Large intestine (tissue), 3 donors: ENCODE measurements at regions not wholly inside any gene's neighbourhood (a gene's known extent, or its start where the extent isn't known, plus 50 kb on each side); places are given as distances from the start of the nearest gene placed in this dataset.

ENCODE experiments used
- DNase-seq, 2 donors: peaks; one replicate each; pipeline versions ENCODE4 v3.0.0 to v3.0.0-alpha.2; 2013
- H3K27ac ChIP-seq: one replicate; pipeline ENCODE4 v1.5.1; 2013; ENCODE audit warnings: low read length
- H3K27me3 ChIP-seq: 2 replicates; pipeline ENCODE4 v1.6.1; 2013; ENCODE audit warnings: low read length; ENCODE audit not compliant: control insufficient read depth, insufficient read depth
- H3K36me3 ChIP-seq: 2 replicates; pipeline ENCODE4 v1.6.1; 2013; ENCODE audit warnings: low read length; ENCODE audit not compliant: control insufficient read depth, insufficient read depth
- H3K4me1 ChIP-seq: one replicate; pipeline ENCODE4 v1.6.1; 2013; ENCODE audit warnings: low read length; ENCODE audit not compliant: control insufficient read depth, insufficient read depth
- H3K4me3 ChIP-seq: one replicate; pipeline ENCODE4 v1.5.1; 2013; ENCODE audit warnings: low read length
- H3K9me3 ChIP-seq: one replicate; pipeline ENCODE4 v1.6.1; 2013; ENCODE audit warnings: mild to moderate bottlenecking, low read depth, low read length, moderate library complexity; ENCODE audit not compliant: control insufficient read depth
- WGBS: methylation state at CpG from one replicate; pipeline ENCODE4 v1.1.5; 2013; ENCODE audit warnings: low lambda C conversion rate; ENCODE audit not compliant: insufficient coverage; 5-methylcytosine and 5-hydroxymethylcytosine counted together

DNA sequence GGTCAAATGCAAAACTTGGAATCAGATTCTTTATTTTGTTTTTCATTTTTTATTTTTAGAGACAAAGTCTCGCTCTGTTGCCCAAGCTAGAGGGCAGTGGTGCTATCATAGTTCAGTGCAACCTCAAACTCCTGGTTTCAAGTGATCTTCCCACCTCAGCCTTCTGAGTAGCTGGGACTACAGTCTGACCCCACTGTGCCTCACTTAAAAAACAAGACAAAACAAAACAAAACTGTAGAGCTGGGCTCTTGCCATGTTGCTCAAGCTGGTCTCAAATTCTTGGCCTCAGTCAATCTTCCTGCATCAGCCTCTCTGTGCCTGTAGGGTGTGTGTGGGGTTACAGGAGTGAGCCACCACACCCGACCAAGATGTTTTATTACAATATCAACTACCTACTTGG lies 396.0 kb upstream of the USP24 start:
- Histone ChIP-seq H3K4me1 (no peaks in the 10 kb centered on the region), H3K27me3 (no peaks in the 10 kb centered on the region), H3K36me3 (no peaks in the 10 kb centered on the region), H3K4me3 (no peak overlapping the region), H3K27ac (no peak overlapping the region), H3K9me3 (peaks cover 6% of the 10 kb centered on the region)
- no peak for DNase-seq
- WGBS, result 100% methylated on average over 1 of the region's 2 CpGs

DNA sequence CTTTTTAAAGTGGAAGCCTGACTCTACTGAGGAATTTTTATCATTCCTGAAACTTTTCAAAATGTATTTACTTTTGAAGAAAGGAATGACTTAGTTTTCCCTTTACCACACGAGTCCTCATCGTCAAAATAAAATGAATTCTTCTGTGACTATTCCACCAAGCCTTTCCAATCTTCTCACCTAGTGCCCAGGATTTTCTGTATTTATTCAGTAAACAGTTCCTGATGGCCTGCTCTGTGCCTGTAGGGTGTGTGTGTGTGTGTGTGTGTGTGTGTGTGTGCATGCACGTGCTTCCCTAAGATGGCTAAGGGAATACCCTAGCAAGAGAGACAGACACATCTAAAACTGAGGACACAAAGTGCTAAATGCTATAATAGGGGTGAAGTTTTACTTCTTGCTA lies 395.0 kb upstream of the USP24 start:
- no peak for DNase-seq

DNA sequence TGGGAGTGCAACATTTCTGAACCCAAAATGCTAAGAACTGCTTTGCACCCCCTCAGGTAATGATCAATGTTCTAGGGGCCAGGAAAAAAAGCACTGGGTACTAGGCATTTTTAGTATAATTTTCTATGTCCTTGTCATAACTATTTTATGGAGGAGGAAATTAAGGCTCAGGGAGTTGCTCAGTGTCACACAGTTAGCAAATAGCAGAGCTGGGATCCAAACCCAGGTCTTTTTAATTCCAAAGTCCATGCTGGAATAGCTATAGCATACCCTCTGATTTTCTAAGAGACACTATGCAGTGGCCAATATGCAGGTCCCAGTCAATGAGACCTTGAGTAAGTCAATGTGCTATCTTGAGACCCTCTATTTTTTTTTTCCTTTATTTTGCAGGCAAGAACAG lies 394.5 kb upstream of the USP24 start:
- H3K36me3 ChIP-seq, result no peaks in the 10 kb centered on the region
- DNase-seq, result no peak
- H3K9me3 ChIP-seq, result peaks cover 6% of the 10 kb centered on the region
- no peak overlapping the region for H3K27ac ChIP-seq
- H3K27me3 ChIP-seq, result no peaks in the 10 kb centered on the region
- no peaks in the 10 kb centered on the region for H3K4me1 ChIP-seq
- no peak overlapping the region for H3K4me3 ChIP-seq

More for the DNA sequence above, 395.0 kb upstream of the USP24 start:
- no peaks in the 10 kb centered on the region for H3K27me3 ChIP-seq
- no peak overlapping the region for H3K27ac ChIP-seq
- no peak overlapping the region for H3K4me3 ChIP-seq
- H3K4me1 ChIP-seq, result no peaks in the 10 kb centered on the region
- WGBS, result 40% methylated on average over 1 of the region's 3 CpGs
- peaks cover 6% of the 10 kb centered on the region for H3K9me3 ChIP-seq
- H3K36me3 ChIP-seq, result no peaks in the 10 kb centered on the region

DNA sequence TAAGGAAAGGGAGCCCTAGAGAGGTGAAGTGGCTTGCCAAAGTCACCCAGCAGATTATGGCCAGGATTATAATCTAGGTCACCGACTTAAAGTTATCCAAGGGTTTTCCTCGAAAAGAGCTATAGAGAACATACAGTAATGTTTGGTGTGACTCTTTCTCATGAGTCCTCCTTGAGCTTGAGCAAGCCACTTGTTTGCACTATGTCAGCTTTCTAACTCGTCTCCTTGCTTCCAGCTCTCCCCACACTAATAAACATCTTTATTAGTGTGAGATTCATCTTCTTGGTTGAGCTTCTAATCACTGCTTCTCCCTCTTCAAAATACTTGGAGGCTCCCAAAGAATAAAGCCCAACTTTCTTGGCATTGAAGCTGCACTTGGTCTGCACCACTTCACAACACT lies 390.0 kb upstream of the USP24 start:
- H3K9me3 ChIP-seq, result peaks cover 6% of the 10 kb centered on the region
- no peaks in the 10 kb centered on the region for H3K36me3 ChIP-seq
- no peaks in the 10 kb centered on the region for H3K27me3 ChIP-seq
- H3K4me3 ChIP-seq, result no peak overlapping the region
- WGBS, result no CpG with 5 or more reads among the region's 3 CpGs
- no peak overlapping the region for H3K27ac ChIP-seq
- H3K4me1 ChIP-seq, result no peaks in the 10 kb centered on the region
- no peak for DNase-seq

DNA sequence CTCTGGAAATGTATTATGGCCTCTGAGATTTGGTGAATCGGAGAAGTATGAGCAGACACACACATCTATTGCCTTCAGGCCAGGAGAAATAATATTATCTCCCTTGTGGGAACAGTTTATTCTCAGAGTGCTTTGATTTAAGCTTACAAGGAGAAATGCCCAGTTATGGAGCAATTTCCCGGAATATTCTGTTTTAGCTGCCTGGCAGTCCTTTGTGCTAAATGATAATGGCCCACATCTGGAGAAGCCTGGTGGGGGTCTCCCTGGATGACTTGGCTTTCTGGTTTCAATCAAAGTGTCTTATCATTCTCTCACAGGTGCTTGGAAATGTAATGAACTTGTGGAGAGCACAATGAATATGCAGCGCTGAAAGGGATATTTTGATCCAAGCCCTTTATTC lies 389.6 kb upstream of the USP24 start:
- no CpG with 5 or more reads among the region's 3 CpGs for WGBS
- H3K9me3 ChIP-seq, result peaks cover 6% of the 10 kb centered on the region
- no peak for DNase-seq
- H3K4me1 ChIP-seq, result no peaks in the 10 kb centered on the region
- H3K27me3 ChIP-seq, result no peaks in the 10 kb centered on the region
- no peaks in the 10 kb centered on the region for H3K36me3 ChIP-seq
- no peak overlapping the region for H3K27ac ChIP-seq
- H3K4me3 ChIP-seq, result no peak overlapping the region

DNA sequence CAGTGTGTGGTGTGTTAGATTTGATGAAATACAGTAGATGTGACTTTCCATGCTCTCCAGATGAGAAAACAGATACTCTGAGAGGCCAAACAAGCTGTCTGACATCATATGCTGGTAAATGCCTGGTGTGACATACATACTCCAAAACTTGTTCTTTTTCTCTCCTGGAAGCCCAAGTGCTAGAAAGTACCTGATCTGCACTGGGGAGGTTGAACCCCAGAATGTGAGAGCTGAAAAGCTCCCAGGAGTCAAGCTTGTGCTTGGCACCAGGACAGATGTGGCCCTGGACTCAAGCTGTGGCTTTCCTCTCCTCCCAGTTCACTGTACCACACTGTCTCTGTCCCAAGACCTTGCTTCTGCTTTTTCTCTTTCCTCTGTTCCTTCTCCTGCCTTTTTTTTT lies 389.0 kb upstream of the USP24 start:
- Histone ChIP-seq H3K4me1 (no peaks in the 10 kb centered on the region), H3K4me3 (no peak overlapping the region), H3K9me3 (peaks cover 6% of the 10 kb centered on the region), H3K27ac (no peak overlapping the region), H3K36me3 (no peaks in the 10 kb centered on the region), H3K27me3 (no peaks in the 10 kb centered on the region)
- DNase-seq, result no peak

DNA sequence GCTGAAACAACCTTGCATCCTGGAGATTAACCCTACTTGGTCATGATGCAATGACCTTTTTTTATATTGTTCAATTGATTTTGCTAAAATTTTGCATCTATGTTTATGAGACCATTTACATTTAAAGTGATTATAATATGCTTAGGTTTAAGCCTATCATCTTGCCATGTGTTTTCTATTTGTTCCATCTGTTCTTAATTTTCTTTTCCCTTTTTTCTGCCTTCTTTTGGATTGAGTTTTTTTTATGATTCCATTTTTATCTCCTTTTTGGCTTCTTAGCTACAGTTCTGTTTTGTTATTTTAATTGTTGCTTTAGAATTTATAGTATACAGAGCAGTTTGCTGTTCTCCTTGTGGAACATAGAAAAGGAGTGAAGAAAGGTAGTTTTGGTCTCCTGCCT lies 385.1 kb upstream of the USP24 start:
- no peak overlapping the region for H3K27ac ChIP-seq
- H3K27me3 ChIP-seq, result no peaks in the 10 kb centered on the region
- no peak overlapping the region for H3K4me3 ChIP-seq
- H3K9me3 ChIP-seq, result peaks cover 4% of the 10 kb centered on the region
- no peaks in the 10 kb centered on the region for H3K4me1 ChIP-seq
- DNase-seq, result no peak
- H3K36me3 ChIP-seq, result no peaks in the 10 kb centered on the region

DNA sequence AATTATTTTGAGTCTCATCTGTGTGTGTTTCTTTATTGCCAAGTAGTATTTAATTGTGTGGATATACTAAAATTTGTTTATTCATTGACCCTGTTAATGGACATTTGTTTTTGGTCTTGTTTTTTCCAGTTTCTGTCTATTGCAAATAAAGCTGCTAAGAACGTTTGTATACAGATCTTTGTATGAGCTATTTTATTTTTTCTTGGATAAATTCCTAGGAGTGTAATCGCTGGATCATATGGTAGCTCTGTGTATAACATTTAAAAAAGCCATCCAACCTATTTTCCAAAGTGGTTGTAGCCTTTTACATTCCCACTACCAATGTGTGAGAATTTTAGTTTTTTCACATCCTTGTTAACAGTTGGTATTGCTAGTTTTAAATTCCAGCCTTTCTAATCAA lies 382.7 kb upstream of the USP24 start:
- H3K36me3 ChIP-seq, result no peaks in the 10 kb centered on the region
- H3K4me3 ChIP-seq, result no peak overlapping the region
- no peaks in the 10 kb centered on the region for H3K4me1 ChIP-seq
- H3K27ac ChIP-seq, result no peak overlapping the region
- H3K27me3 ChIP-seq, result no peaks in the 10 kb centered on the region
- WGBS, result 83% methylated on average over 1 of the region's 2 CpGs
- no peak for DNase-seq
- H3K9me3 ChIP-seq, result peaks cover 4% of the 10 kb centered on the region

DNA sequence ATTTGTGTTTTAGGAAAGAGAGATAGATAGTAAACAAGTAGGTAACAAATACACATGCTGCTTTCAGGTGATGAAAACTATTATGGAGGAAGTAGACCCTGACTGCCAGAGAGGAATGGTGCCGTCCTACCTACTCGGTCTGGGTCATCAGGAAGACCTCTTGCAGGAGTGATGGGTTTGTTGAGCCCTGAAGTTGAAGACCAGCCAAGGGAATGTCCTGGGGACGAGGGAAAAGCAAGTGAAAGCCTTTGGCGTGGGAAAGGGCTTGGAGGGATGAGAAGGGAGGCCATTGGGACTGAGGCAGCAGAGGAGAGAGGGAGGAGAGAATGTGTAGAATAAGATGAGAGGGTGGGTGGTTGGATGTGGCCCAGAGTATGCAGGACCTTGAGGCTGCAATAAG lies 379.5 kb upstream of the USP24 start:
- Histone ChIP-seq H3K36me3 (no peaks in the 10 kb centered on the region), H3K4me3 (no peak overlapping the region)
- WGBS, result 100% methylated on average over 2 of the region's 4 CpGs

DNA sequence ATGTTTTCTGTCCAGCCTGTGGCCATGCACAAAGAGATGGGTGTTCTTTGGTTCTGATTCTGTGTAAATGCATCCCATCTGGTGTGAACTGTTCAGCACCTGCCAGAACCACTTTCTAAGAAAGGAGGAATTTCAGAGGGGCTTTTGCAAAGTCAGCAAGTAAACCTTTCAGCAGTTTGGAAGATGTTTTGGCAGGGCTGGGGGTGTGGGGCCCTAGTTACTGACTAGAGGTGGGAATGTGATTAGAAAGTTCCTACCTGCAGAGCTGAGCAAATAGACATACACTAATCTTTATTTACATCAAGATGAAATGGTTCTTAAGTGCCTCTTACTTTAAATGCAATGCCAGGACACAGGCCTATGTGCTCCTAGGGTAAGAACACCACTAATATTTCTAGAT lies 378.1 kb upstream of the USP24 start:
- no peak for DNase-seq
- no peaks in the 10 kb centered on the region for H3K27me3 ChIP-seq
- no peaks in the 10 kb centered on the region for H3K36me3 ChIP-seq
- H3K4me3 ChIP-seq, result no peak overlapping the region
- no peaks in the 10 kb centered on the region for H3K4me1 ChIP-seq
- H3K9me3 ChIP-seq, result peaks cover 4% of the 10 kb centered on the region
- H3K27ac ChIP-seq, result no peak overlapping the region

More for the DNA sequence above, 379.5 kb upstream of the USP24 start:
- Histone ChIP-seq H3K27ac (no peak overlapping the region), H3K9me3 (peaks cover 4% of the 10 kb centered on the region), H3K4me1 (no peaks in the 10 kb centered on the region), H3K27me3 (no peaks in the 10 kb centered on the region)
- no peak for DNase-seq

DNA sequence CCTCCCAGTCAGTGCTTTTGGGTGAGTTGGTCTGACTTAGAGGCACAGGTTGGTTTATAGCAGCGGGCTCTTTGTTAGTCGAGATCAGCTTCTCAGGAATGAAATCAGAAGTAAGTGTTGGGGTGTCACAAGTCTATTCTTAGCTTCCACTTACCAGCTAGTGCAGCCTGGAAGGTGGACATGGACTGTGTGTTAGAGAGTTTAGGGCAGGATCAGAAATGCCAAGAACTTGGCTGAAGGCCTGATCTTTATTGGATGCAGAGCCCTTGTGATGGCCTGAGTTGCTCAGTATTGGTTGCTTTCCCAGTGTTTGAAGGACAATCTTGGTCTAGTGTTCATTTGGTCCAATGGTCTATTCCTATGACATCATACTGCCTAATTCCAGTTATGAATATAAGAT lies 377.0 kb upstream of the USP24 start:
- WGBS, result no CpG with 5 or more reads among the region's 2 CpGs
- H3K4me1 ChIP-seq, result no peaks in the 10 kb centered on the region

More for the DNA sequence above, 377.0 kb upstream of the USP24 start:
- Histone ChIP-seq H3K27ac (no peak overlapping the region), H3K36me3 (no peaks in the 10 kb centered on the region), H3K9me3 (peaks cover 4% of the 10 kb centered on the region), H3K27me3 (no peaks in the 10 kb centered on the region), H3K4me3 (no peak overlapping the region)
- no peak for DNase-seq
